ENCODE measurements at regions not wholly inside any gene's neighbourhood (a gene's known extent, or its start where the extent isn't known, plus 50 kb on each side); places are given as distances from the start of the nearest gene placed in this dataset.

- TF ChIP-seq HDGF (IDR thresholded peaks at IDR 0.05; ENCODE audit: borderline replicate concordance) (no peak), FOXM1 (IDR thresholded peaks at IDR 0.05; ENCODE audit: borderline replicate concordance) (no peak), ZNF384 (IDR thresholded peaks at IDR 0.05) (no peak), BHLHE40 (IDR thresholded peaks at IDR 0.05; ENCODE audit: borderline replicate concordance) (no peak), LEF1 (IDR thresholded peaks at IDR 0.05; ENCODE audit: borderline replicate concordance) (no peak), SP1 (IDR thresholded peaks at IDR 0.05) (no peak), L3MBTL2 (conservative IDR thresholded peaks at IDR 0.05) (no peak)
These were observed 167.9 kb upstream of the PFKP start for GRCh38 chr10:2899246-2899951.
